Panc1 (cell line): ENCODE measurements at regions not wholly inside any gene's neighbourhood (a gene's known extent, or its start where the extent isn't known, plus 50 kb on each side); places are given as distances from the start of the nearest gene placed in this dataset.

Experiments used
- ATAC-seq: fragments of 200-7000 bp; cut with Tn5 transposase; 2 replicates; pipeline ENCODE4 v1.9.1; 2020; ENCODE audit warnings: mild to moderate bottlenecking, moderate library complexity
- BruUV-seq: library from RNA; stranded (reverse); fragments of 400-500 nt; replicated peaks from 2 replicates; lab custom pipeline; 2021; lab: Mats Ljungman, UMichigan
- CTCF ChIA-PET: fragments of 300-600 bp; sonication (Branson Sonifier 250); formaldehyde crosslinking; loops from one replicate; lab custom pipeline; 2022; ENCODE audit warnings: antibody characterized with exemption; lab: Charles Lee
- POLR2A ChIA-PET: fragments of 300-600 bp; sonication (Branson Sonifier 250); formaldehyde crosslinking; loops from one replicate; lab custom pipeline; 2022; ENCODE audit warnings: antibody characterized with exemption; lab: Charles Lee
- DNase-seq: peaks from one replicate; pipeline ENCODE4 v3.0.0-alpha.2; 2010; ENCODE audit warnings: low read depth, low spot score
- H3K27ac ChIP-seq: 2 replicates; pipeline ENCODE4 v1.5.1; 2011; ENCODE audit warnings: mild to moderate bottlenecking, low read length, inconsistent platforms
- H3K27me3 ChIP-seq: fragments of 200-500 bp; sonication (Bioruptor generic); 2 replicates; pipeline ENCODE4 v1.6.0; 2014; ENCODE audit warnings: low read length, inconsistent platforms; ENCODE audit not compliant: control insufficient read depth, insufficient read depth
- H3K36me3 ChIP-seq: fragments of 200-500 bp; sonication (Bioruptor generic); 2 replicates; pipeline ENCODE4 v1.5.1; 2014; ENCODE audit warnings: inconsistent platforms, mild to moderate bottlenecking, low read length, moderate library complexity; ENCODE audit not compliant: control insufficient read depth, insufficient read depth
- H3K4me1 ChIP-seq: 2 replicates; pipeline ENCODE4 v1.5.1; 2011; ENCODE audit warnings: inconsistent platforms, mild to moderate bottlenecking, low read length, moderate library complexity; ENCODE audit not compliant: control insufficient read depth, insufficient read depth
- H3K4me3 ChIP-seq, 2 experiments: 2 replicates each; pipeline ENCODE4 v1.5.1; 2011 to 2012; ENCODE audit warnings: low read depth in 2 of 2, low read length in 2 of 2, mild to moderate bottlenecking in 2 of 2, inconsistent platforms in 1 of 2, moderate library complexity in 1 of 2
- H3K9me3 ChIP-seq: fragments of 200-500 bp; sonication (Bioruptor generic); 2 replicates; pipeline ENCODE4 v1.5.1; 2014; ENCODE audit warnings: low read depth, mild to moderate bottlenecking, inconsistent platforms, low read length, moderate library complexity; ENCODE audit not compliant: control insufficient read depth, insufficient read depth
- CTCF ChIP-seq: fragments of 450-650 bp; IDR thresholded peaks from 2 replicates; pipeline ENCODE4 v1.5.1; 2017; ENCODE audit warnings: mild to moderate bottlenecking
- POLR2AphosphoS5 ChIP-seq: IDR thresholded peaks from 2 replicates; pipeline ENCODE4 v1.6.1; 2012; ENCODE audit warnings: mild to moderate bottlenecking, low read depth, low read length, moderate library complexity
- REST ChIP-seq, 2 experiments: IDR thresholded peaks; 2 replicates each; pipeline ENCODE4 v1.6.1; 2011 to 2012; ENCODE audit warnings: low read depth in 2 of 2, control low read depth in 1 of 2, low read length in 1 of 2, mild to moderate bottlenecking in 1 of 2, moderate library complexity in 1 of 2; ENCODE audit not compliant: insufficient read depth in 1 of 2
- SIN3A ChIP-seq: IDR thresholded peaks from 2 replicates; pipeline ENCODE4 v1.6.1; 2012; ENCODE audit warnings: low read depth, mild to moderate bottlenecking, low read length, moderate library complexity, borderline replicate concordance; ENCODE audit not compliant: insufficient read depth
- TCF7L2 ChIP-seq: IDR thresholded peaks from 2 replicates; pipeline ENCODE4 v1.6.1; 2011; ENCODE audit warnings: mild to moderate bottlenecking, low read depth, low read length, inconsistent platforms
- in situ Hi-C: cut with HindIII; loops from 2 replicates; pipeline ENCODE4 v1.10.0; 2016; ENCODE audit warnings: low sequenced_read_pairs, low pct_unique_long_range_greater_than_20kb
- intact Hi-C: fragments of 100-400 bp; cut with micrococcal nuclease; formaldehyde crosslinking; loops from one replicate; pipeline ENCODE4 v1.10.0; 2022; ENCODE audit not compliant: unreplicated experiment

- H3K9me3 ChIP-seq: no peaks in the 10 kb centered on the region
- intact Hi-C loops: no loop called here
- no TSS peak for BruUV-seq
- in situ Hi-C loops: no loop called here
- DNase-seq: no peak
- no peak for TF ChIP-seq SIN3A
- no peak for TF ChIP-seq POLR2AphosphoS5
- TF ChIP-seq REST (IDR thresholded peaks at IDR 0.05; ENCODE audit: insufficient read depth in 1 of 2, low read depth in 2 of 2, low read length in 1 of 2): no peak
- no peak for TF ChIP-seq CTCF
- no peak for TF ChIP-seq TCF7L2
- CTCF ChIA-PET: no interaction called here
- no peak for ATAC-seq
- POLR2A ChIA-PET: no interaction called here
- H3K4me3 ChIP-seq: no peak overlapping the region
- no peaks in the 10 kb centered on the region for H3K36me3 ChIP-seq
- no peaks in the 10 kb centered on the region for H3K27me3 ChIP-seq
- no peak overlapping the region for H3K27ac ChIP-seq
- H3K4me1 ChIP-seq: no peaks in the 10 kb centered on the region
Observed at GRCh38 chr13:70457474-70457873, 349.2 kb upstream of the KLHL1 start.

- intact Hi-C loops (no loop called here), in situ Hi-C loops (no loop called here)
- Histone ChIP-seq H3K27me3 (no peaks in the 10 kb centered on the region), H3K4me1 (no peaks in the 10 kb centered on the region), H3K36me3 (no peaks in the 10 kb centered on the region), H3K9me3 (no peaks in the 10 kb centered on the region), H3K4me3 (no peak overlapping the region), H3K27ac (no peak overlapping the region)
- TF ChIP-seq POLR2AphosphoS5: no peak
- no peak for TF ChIP-seq TCF7L2
- TF ChIP-seq CTCF: no peak
- no peak for TF ChIP-seq SIN3A
- TF ChIP-seq REST (IDR thresholded peaks at IDR 0.05; ENCODE audit: insufficient read depth in 1 of 2, low read depth in 2 of 2, low read length in 1 of 2): no peak
- CTCF ChIA-PET: no interaction called here
- POLR2A ChIA-PET: no interaction called here
- no peak for ATAC-seq
- no peak for DNase-seq
- BruUV-seq: no TSS peak
Observed at GRCh38 chr13:70448820-70449219, 340.6 kb upstream of the KLHL1 start.
